Transverse colon (tissue), 4 donors: ENCODE measurements at regions not wholly inside any gene's neighbourhood (a gene's known extent, or its start where the extent isn't known, plus 50 kb on each side); places are given as distances from the start of the nearest gene placed in this dataset.

Source experiments
- DNase-seq: peaks from one replicate; pipeline ENCODE4 v3.0.0-alpha.2; 2019
- H3K27ac ChIP-seq, 4 donors: fragments of 200-600 bp; sonication (generic); 2 replicates each; pipeline ENCODE4 v1.5.1; 2016 to 2018; ENCODE audit warnings: inconsistent platforms in 4 of 4
- H3K27me3 ChIP-seq: fragments of 200-600 bp; sonication (generic); 2 replicates; pipeline ENCODE4 v1.5.1; 2017; ENCODE audit warnings: inconsistent platforms
- H3K36me3 ChIP-seq, 4 donors: fragments of 200-600 bp; sonication (generic); 2 replicates each; pipeline ENCODE4 v1.5.1; 2017 to 2019; ENCODE audit warnings: inconsistent platforms in 4 of 4
- H3K4me1 ChIP-seq, 4 donors: fragments of 200-600 bp; sonication (generic); 2 replicates each; pipeline ENCODE4 v1.5.1; 2017 to 2020; ENCODE audit warnings: inconsistent platforms in 4 of 4
- H3K4me3 ChIP-seq, 4 donors: fragments of 200-600 bp; sonication (generic); 1 replicate in 1 of 4; 2 replicates in 3 of 4; pipeline versions ENCODE4 v1.5.1 to v1.6.1; 2017 to 2019; ENCODE audit warnings: inconsistent platforms in 4 of 4
- H3K9me3 ChIP-seq, 2 donors: fragments of 200-600 bp; sonication (generic); 2 replicates each; pipeline ENCODE4 v1.5.1; 2017 to 2019; ENCODE audit warnings: inconsistent platforms in 2 of 2
- CTCF ChIP-seq, 5 experiments: fragments of 200-600 bp in 3 of 5; fragments of 450-650 bp in 2 of 5; sonication (generic) in 3 of 5; IDR thresholded peaks; 1 replicate in 2 of 5; 2 replicates in 3 of 5; pipeline ENCODE4 v1.5.1; 2016 to 2017; ENCODE audit warnings: antibody characterized with exemption in 5 of 5, inconsistent platforms in 3 of 5, mild to moderate bottlenecking in 2 of 5, moderate library complexity in 1 of 5
- EP300 ChIP-seq: sonication (generic); formaldehyde crosslinking; IDR thresholded peaks from one replicate; pipeline ENCODE4 v1.6.1; 2017; ENCODE audit warnings: antibody characterized with exemption, low read depth
- POLR2A ChIP-seq: fragments of 450-650 bp; IDR thresholded peaks from one replicate; pipeline ENCODE4 v1.6.1; 2016; ENCODE audit warnings: antibody characterized with exemption, mild to moderate bottlenecking, moderate library complexity
- POLR2AphosphoS5 ChIP-seq, 3 donors: sonication (generic); formaldehyde crosslinking; IDR thresholded peaks; one replicate each; pipeline ENCODE4 v1.6.1; 2016; ENCODE audit warnings: antibody characterized with exemption in 3 of 3
- WGBS, 2 donors: methylation state at CpG; one replicate each; pipeline ENCODE4 v1.1.5; 2018; ENCODE audit warnings: low coverage in 1 of 2; 5-methylcytosine and 5-hydroxymethylcytosine counted together
- in situ Hi-C, 4 donors: fragments of 200-750 bp; cut with MboI; loops; one replicate each; pipeline versions ENCODE4 v1.15.0 to v1.15.1; 2017; ENCODE audit warnings: low sequenced_read_pairs in 3 of 4, low pct_ligation_motif_present in 1 of 4, low pct_unique_long_range_greater_than_20kb in 1 of 4
- intact Hi-C: fragments of 100-400 bp; cut with DNase I; formaldehyde crosslinking; loops from one replicate; pipeline ENCODE4 v1.15.1; 2023; ENCODE audit warnings: low total_unique reads

- WGBS, 2 donors = 73 to 79% methylated on average over 6 to 14 of the region's 14 CpGs
- TF ChIP-seq POLR2A (no peak), EP300 (no peak)
- Histone ChIP-seq H3K27ac (no peak overlapping the region), H3K9me3 (no peaks in the 10 kb centered on the region), H3K27me3 (no peaks in the 10 kb centered on the region), H3K4me1 (no peaks in the 10 kb centered on the region), H3K36me3 (no peaks in the 10 kb centered on the region), H3K4me3 (no peak overlapping the region)
- intact Hi-C loops (no loop called here), in situ Hi-C loops (no loop called here)
- no peak for DNase-seq
These were observed 97.5 kb downstream of the SCGB2B2 start for GRCh38 chr19:34579281-34580054.

- intact Hi-C loops = no loop called here
- no peak for DNase-seq
- TF ChIP-seq POLR2AphosphoS5 (IDR thresholded peaks at IDR 0.05) = no peak
- TF ChIP-seq POLR2A = no peak
- no peak for TF ChIP-seq CTCF (IDR thresholded peaks at IDR 0.05)
- no peak for TF ChIP-seq EP300
- H3K9me3 ChIP-seq = no peaks in the 10 kb centered on the region
- H3K27ac ChIP-seq = no peak overlapping the region
- H3K4me1 ChIP-seq = no peaks in the 10 kb centered on the region
- no peaks in the 10 kb centered on the region for H3K36me3 ChIP-seq
- in situ Hi-C loops = no loop called here
- 79% methylated on average over 5 of the region's 5 CpGs; no CpG with 5 or more reads in 1 of the 2 donors for WGBS, 2 donors
- no peaks in the 10 kb centered on the region for H3K27me3 ChIP-seq
- no peak overlapping the region for H3K4me3 ChIP-seq
These were observed 97.2 kb downstream of the WTIP start for GRCh38 chr19:34578751-34579150.

- H3K36me3 ChIP-seq = no peaks in the 10 kb centered on the region
- intact Hi-C loops (no loop called here), in situ Hi-C loops (no loop called here)
- H3K4me3 ChIP-seq = no peak overlapping the region
- no peaks in the 10 kb centered on the region for H3K4me1 ChIP-seq
- WGBS, 2 donors = 62% methylated on average over 4 of the region's 4 CpGs; no CpG with 5 or more reads in 1 of the 2 donors
- no peaks in the 10 kb centered on the region for H3K27me3 ChIP-seq
- TF ChIP-seq EP300 (no peak), POLR2AphosphoS5 (IDR thresholded peaks at IDR 0.05) (no peak), CTCF (IDR thresholded peaks at IDR 0.05) (no peak), POLR2A (no peak)
- DNase-seq = no peak
- H3K9me3 ChIP-seq = no peaks in the 10 kb centered on the region
- H3K27ac ChIP-seq = no peak overlapping the region
These were observed 96.6 kb downstream of the WTIP start for GRCh38 chr19:34578173-34578572.

GRCh38 chr19:34577531-34578101 is 96.1 kb downstream of the WTIP start:
- no peaks in the 10 kb centered on the region for H3K36me3 ChIP-seq
- no peak overlapping the region for H3K4me3 ChIP-seq
- H3K27me3 ChIP-seq = no peaks in the 10 kb centered on the region
- intact Hi-C loops = no loop called here
- no peak overlapping the region for H3K27ac ChIP-seq
- 39 to 80% methylated on average over 1 to 29 of the region's 45 CpGs for WGBS, 2 donors
- in situ Hi-C loops = no loop called here
- no peak for DNase-seq
- TF ChIP-seq POLR2AphosphoS5 (IDR thresholded peaks at IDR 0.05) (no peak), POLR2A (no peak), EP300 (no peak), CTCF (IDR thresholded peaks at IDR 0.05) (no peak)
- no peaks in the 10 kb centered on the region for H3K9me3 ChIP-seq
- H3K4me1 ChIP-seq = no peaks in the 10 kb centered on the region
